OCI-LY7 (cell line): ENCODE measurements at regions not wholly inside any gene's neighbourhood (a gene's known extent, or its start where the extent isn't known, plus 50 kb on each side); places are given as distances from the start of the nearest gene placed in this dataset.

Source experiments
- EZH2phosphoT487 ChIP-seq: fragments of 200-600 bp; sonication (generic); IDR thresholded peaks from 2 replicates; pipeline ENCODE4 v1.6.1; 2018; ENCODE audit warnings: low read depth, borderline replicate concordance, mild to moderate bottlenecking, mixed run types, antibody characterized with exemption, low read length, moderate library complexity, mixed read lengths
- TF ChIP-seq, protein P1 (sequence below): fragments of 200-600 bp; sonication (generic); conservative IDR thresholded peaks from 2 replicates; pipeline ENCODE4 v1.5.1; 2014; ENCODE audit warnings: mild to moderate bottlenecking, antibody characterized with exemption, low read length, moderate library complexity, mixed read lengths

DNA sequence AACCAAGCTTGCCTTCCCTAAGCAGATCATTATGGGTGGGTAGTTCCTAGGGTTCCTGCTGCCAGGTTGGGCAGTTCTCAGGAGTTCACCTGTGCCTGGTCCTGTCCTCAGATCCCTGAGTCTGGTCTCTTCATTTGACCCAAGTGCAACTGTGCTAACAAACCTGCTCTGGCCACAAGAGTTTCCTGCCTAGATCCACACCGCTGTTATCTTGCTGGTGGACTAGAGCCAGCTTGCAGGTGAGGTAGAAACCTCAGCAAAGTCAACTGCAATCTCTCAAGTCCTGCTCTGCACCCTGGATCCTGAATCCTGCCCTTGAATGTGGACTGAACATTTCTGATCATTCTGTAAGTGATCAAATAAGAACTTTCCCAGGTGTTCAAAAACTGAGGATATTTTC lies 191.8 kb upstream of the LRFN2 start:
- TF ChIP-seq, protein P1, sequence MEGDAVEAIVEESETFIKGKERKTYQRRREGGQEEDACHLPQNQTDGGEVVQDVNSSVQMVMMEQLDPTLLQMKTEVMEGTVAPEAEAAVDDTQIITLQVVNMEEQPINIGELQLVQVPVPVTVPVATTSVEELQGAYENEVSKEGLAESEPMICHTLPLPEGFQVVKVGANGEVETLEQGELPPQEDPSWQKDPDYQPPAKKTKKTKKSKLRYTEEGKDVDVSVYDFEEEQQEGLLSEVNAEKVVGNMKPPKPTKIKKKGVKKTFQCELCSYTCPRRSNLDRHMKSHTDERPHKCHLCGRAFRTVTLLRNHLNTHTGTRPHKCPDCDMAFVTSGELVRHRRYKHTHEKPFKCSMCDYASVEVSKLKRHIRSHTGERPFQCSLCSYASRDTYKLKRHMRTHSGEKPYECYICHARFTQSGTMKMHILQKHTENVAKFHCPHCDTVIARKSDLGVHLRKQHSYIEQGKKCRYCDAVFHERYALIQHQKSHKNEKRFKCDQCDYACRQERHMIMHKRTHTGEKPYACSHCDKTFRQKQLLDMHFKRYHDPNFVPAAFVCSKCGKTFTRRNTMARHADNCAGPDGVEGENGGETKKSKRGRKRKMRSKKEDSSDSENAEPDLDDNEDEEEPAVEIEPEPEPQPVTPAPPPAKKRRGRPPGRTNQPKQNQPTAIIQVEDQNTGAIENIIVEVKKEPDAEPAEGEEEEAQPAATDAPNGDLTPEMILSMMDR = no peak
- TF ChIP-seq EZH2phosphoT487 = no peak
